ENCODE measurements at regions not wholly inside any gene's neighbourhood (a gene's known extent, or its start where the extent isn't known, plus 50 kb on each side); places are given as distances from the start of the nearest gene placed in this dataset.
A peak's percentile ranks its signal among the peaks of the same experiment; 100 is the strongest.

DNA sequence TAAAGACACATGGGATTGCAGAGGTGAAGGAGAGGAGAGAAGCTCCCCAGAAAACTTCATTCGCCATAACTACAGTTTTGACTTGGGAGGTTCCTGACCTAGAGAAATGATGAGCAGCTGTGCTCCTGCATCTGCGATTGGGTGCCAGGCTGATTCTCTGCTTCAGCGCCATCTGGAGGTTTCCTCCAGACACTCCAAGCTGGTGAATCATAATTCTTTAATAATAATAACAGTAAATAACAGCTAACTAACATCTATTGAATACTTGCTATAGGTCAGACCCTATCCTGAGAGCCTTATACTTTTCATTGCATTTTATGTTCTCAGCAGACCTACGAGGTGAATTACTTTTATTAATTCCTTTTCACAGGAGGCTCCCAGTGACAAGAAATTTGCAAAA is 575.8 kb downstream of the TOX3 start:
- FAIRE-seq (no peak), DNase-seq (ENCODE audit: insufficient read length, low spot score) (no peak)
- TF ChIP-seq, protein P1, sequence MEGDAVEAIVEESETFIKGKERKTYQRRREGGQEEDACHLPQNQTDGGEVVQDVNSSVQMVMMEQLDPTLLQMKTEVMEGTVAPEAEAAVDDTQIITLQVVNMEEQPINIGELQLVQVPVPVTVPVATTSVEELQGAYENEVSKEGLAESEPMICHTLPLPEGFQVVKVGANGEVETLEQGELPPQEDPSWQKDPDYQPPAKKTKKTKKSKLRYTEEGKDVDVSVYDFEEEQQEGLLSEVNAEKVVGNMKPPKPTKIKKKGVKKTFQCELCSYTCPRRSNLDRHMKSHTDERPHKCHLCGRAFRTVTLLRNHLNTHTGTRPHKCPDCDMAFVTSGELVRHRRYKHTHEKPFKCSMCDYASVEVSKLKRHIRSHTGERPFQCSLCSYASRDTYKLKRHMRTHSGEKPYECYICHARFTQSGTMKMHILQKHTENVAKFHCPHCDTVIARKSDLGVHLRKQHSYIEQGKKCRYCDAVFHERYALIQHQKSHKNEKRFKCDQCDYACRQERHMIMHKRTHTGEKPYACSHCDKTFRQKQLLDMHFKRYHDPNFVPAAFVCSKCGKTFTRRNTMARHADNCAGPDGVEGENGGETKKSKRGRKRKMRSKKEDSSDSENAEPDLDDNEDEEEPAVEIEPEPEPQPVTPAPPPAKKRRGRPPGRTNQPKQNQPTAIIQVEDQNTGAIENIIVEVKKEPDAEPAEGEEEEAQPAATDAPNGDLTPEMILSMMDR (IDR thresholded peaks at IDR 0.05; ENCODE audit: insufficient read depth, missing control alignments): peak; percentile 11

DNA sequence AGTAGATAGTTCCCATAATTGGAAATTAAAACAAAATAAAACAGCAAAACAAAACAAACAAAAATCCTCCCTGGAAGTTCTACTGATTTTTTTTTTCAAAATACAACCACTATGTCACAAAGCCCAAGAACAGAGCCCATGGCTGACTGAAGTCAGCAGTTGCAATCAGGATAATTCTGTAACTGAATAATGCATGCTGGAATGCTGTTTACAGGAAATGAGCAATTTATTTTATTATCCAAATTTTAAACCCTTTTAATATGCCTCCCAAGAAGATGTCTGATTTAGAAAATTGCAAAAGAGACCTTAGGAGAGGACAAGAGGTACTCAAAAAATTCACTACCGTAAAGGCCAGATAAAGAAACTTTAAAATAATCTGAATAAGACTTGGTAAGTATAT is 578.2 kb downstream of the TOX3 start:
- DNase-seq (ENCODE audit: insufficient read length, low spot score) (no peak), FAIRE-seq (no peak)
- TF ChIP-seq, protein P1 (IDR thresholded peaks at IDR 0.05; ENCODE audit: insufficient read depth, missing control alignments): no peak

DNA sequence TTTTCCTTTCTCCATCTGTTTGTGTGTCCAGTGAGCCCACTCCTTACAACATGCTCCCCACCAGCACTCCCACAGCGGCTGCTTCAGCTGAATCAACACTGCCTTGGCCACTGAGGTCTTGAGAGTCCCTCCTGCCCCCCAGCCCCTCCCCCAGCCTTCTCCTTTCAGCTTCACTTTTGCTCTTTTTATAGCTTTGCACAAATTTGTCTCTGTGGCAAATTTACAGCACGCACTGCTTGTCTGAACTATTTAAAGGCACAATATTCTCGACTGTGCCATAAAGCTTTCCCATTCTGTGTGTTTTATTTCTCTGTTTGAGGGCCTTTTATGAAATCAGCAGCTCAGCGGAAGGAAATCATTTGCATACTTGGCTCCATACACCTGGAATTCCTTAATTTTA is 579.3 kb downstream of the TOX3 start:
- DNase-seq (ENCODE audit: insufficient read length, low spot score) (no peak), FAIRE-seq (no peak)
- TF ChIP-seq, protein P1 (IDR thresholded peaks at IDR 0.05; ENCODE audit: insufficient read depth, missing control alignments): no peak

DNA sequence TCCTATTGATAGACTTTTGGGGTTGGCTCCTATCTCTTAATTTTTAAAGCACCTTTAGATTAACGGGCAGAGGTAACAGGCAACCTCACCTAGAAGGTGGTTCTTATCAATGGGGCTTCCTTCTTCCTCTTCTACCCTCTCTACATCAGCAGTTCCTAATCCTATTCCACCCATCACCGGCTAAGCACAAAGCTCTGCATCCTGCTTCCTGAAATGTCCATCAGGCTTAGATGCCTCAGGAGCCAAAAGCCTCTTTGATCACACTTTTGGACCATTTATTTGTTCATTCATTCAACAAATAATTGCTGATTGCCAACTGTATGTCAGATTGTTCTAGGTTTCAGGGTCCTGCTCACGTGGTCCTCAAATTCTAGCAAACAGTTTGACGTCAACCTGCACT is 586.0 kb downstream of the TOX3 start:
- no peak for DNase-seq (ENCODE audit: insufficient read length, low spot score)
- TF ChIP-seq, protein P1 (IDR thresholded peaks at IDR 0.05; ENCODE audit: insufficient read depth, missing control alignments): no peak
- FAIRE-seq: no peak

DNA sequence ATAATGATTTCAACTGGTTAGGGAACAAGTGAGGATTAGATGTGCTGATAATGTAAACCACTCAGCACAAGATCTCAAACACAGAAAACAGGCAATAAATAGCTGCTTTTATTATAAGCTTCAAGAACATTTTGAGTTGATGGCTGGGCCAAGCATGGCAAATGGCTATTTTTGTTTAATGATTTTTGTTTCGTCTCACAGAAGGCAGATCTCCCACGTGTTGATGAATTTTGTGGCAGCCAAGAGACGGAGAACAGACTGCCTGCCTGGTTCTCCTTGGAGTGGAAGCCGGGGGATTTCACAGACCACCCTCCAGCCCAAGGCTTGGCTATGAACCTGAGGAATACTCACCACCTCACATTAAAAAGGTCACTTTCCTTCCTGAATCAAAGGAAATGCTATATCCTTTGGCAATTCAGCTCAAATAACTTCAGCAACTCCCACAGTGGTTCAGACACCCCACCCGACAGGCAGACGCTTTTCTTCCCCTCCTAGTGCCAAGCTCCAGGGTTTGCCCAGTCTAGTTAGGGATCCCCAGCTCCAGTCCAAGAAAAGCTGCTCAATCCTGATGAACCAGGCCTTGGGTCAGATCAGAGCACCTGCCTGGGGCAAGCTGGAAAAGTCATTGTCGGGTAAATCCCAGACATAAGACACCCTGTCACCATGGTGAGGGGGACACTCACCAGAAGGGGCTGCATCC is 593.5 kb downstream of the TOX3 start:
- TF ChIP-seq, protein P1 (IDR thresholded peaks at IDR 0.05; ENCODE audit: insufficient read depth, missing control alignments): no peak
- DNase-seq (ENCODE audit: insufficient read length, low spot score): no peak
- FAIRE-seq: no peak

DNA sequence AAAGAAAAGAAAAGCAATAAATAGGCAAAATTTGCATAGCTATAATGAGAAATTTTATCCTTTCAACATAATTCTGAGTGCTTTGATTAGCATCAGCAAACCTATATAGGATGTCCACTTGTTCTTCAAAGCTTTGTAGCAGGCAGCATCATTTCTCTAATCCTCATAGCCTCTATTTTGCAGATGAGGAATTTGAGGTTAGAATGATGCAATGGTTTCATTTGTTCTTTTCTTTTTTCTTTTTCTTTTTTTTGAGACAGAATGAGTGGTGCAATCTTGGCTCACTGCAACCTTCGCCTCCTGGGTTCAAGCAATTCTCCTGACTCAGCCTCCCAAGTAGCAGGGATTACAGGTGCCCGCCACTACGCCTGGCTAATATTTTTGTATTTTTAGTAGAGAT is 594.4 kb downstream of the TOX3 start:
- no peak for DNase-seq (ENCODE audit: insufficient read length, low spot score)
- FAIRE-seq: no peak
- TF ChIP-seq, protein P1 (IDR thresholded peaks at IDR 0.05; ENCODE audit: insufficient read depth, missing control alignments): no peak

DNA sequence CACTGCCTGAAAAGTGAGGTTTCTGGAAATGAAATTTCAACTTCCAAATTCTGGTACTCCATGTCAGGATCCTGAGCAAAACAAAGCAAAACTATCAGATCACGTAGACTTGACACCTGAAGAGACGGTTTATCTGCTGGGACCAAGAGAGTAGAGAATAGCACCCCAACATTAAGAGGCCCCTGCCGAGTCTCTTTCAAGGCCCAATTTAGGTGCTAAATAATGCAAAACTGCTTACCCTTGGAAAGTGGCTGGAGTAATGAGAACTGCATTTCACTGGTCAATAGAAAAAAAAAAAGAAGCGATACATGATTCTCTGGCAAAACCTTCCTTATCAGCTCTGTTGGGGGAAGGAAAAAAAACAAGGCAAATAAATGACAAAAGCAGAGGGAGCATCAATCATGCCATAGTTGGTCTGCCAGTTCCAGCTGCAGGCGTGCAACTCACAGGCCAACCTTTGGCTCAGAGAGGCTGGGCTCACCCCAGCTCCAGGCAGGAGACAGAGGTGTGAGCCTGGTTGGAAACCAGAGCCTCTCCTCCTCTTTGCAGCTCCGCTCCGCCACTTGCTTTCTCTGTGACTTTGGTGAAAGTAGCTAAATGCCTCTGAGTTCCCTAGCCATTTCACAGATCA is 595.2 kb downstream of the TOX3 start:
- DNase-seq (ENCODE audit: insufficient read length, low spot score) (no peak), FAIRE-seq (no peak)
- TF ChIP-seq, protein P1 (IDR thresholded peaks at IDR 0.05; ENCODE audit: insufficient read depth, missing control alignments): no peak
